ENCODE measurements at regions not wholly inside any gene's neighbourhood (a gene's known extent, or its start where the extent isn't known, plus 50 kb on each side); places are given as distances from the start of the nearest gene placed in this dataset.

GRCh38 chr4:11603591-11604194 lies 175.0 kb upstream of the HS3ST1 start:
- no peak for TF ChIP-seq EZH2phosphoT487 (IDR thresholded peaks at IDR 0.05; ENCODE audit: borderline replicate concordance)
- TF ChIP-seq EZH2 (IDR thresholded peaks at IDR 0.05) = no peak
- no peak for TF ChIP-seq CTCF (IDR thresholded peaks at IDR 0.05 in 2 of 3, conservative IDR thresholded peaks at IDR 0.05 in 1 of 3; ENCODE audit: borderline replicate concordance in 1 of 3, insufficient read depth in 1 of 3, low read depth in 2 of 3, low read length in 2 of 3)
